SH-SY5Y (cell line): ENCODE measurements at regions not wholly inside any gene's neighbourhood (a gene's known extent, or its start where the extent isn't known, plus 50 kb on each side); places are given as distances from the start of the nearest gene placed in this dataset.

ENCODE experiments used
- GATA2 ChIP-seq: IDR thresholded peaks from 2 replicates; pipeline ENCODE4 v1.6.1; 2011; ENCODE audit warnings: mild to moderate bottlenecking, low read depth, low read length
- GATA3 ChIP-seq: IDR thresholded peaks from 2 replicates; pipeline ENCODE4 v1.6.1; 2011; ENCODE audit warnings: low read depth, mild to moderate bottlenecking, low read length, moderate library complexity

- TF ChIP-seq GATA2 = no peak
- TF ChIP-seq GATA3 = no peak
Measured at GRCh38 chr6:137781639-137782038, 85.4 kb upstream of the TNFAIP3 start.
